K562 (cell line): ENCODE measurements at regions not wholly inside any gene's neighbourhood (a gene's known extent, or its start where the extent isn't known, plus 50 kb on each side); places are given as distances from the start of the nearest gene placed in this dataset.

Source experiments
- ATAC-seq: fragments of 200-7000 bp; cut with Tn5 transposase; 3 replicates; pipeline ENCODE4 v1.9.1; 2020; ENCODE audit warnings: moderate library complexity
- BruUV-seq: library from RNA; stranded (reverse); fragments of 400-500 nt; replicated peaks from 2 replicates; lab custom pipeline; 2021; lab: Mats Ljungman, UMichigan
- CTCF ChIA-PET: fragments of 300-600 bp; formaldehyde crosslinking; extraction: SDS; loops from one replicate; lab custom pipeline; 2021; ENCODE audit warnings: low intra/inter-chr PET ratio; lab: Yijun Ruan, JAX
- POLR2A ChIA-PET: fragments of 300-600, 350-650 bp; sonication (Branson Sonifier 250); formaldehyde crosslinking; extraction: SDS; loops from one replicate; lab custom pipeline; 2021; ENCODE audit warnings: antibody characterized with exemption, inconsistent platforms; lab: Yijun Ruan, JAX
- DNase-seq, 4 experiments: peaks; one replicate each; pipeline versions ENCODE4 v3.0.0 to v3.0.0-alpha.2; 2011 to 2018; ENCODE audit warnings: low spot score in 3 of 4, mixed read lengths in 3 of 4; ENCODE audit errors: extremely low read depth in 1 of 4
- FAIRE-seq: peaks from 2 replicates; lab custom pipeline; 2011; peaks lifted over from hg19 to GRCh38; lab: Jason Lieb, UNC
- H2AFZ ChIP-seq: 2 replicates; pipeline ENCODE4 v1.6.0; 2011; ENCODE audit warnings: low read depth, low read length, control low read depth, inconsistent platforms
- H3K27ac ChIP-seq: fragments of 200-600 bp; 3 replicates; pipeline ENCODE4 v1.8.0; 2011; ENCODE audit warnings: low read depth, mild to moderate bottlenecking, control low read depth, inconsistent platforms, low read length, moderate library complexity, mixed read lengths; ENCODE audit errors: extremely low read depth
- H3K27me3 ChIP-seq, 2 experiments: fragments of 300-600 bp in 1 of 2; 2 replicates in 1 of 2; 3 replicates in 1 of 2; pipeline versions ENCODE4 v1.6.0 to v1.8.0; 2011; ENCODE audit warnings: inconsistent platforms in 2 of 2, low read length in 2 of 2, mild to moderate bottlenecking in 1 of 2, mixed read lengths in 1 of 2, moderate library complexity in 1 of 2; ENCODE audit not compliant: control insufficient read depth in 2 of 2, insufficient read depth in 2 of 2
- H3K36me3 ChIP-seq: fragments of 300-600 bp; 3 replicates; pipeline ENCODE4 v1.8.0; 2011; ENCODE audit warnings: mild to moderate bottlenecking, low read length, inconsistent platforms; ENCODE audit not compliant: control insufficient read depth, insufficient read depth
- H3K4me1 ChIP-seq, 2 experiments: fragments of 200-600 bp in 1 of 2; replicated peaks in 1 of 2; 2 replicates in 1 of 2; 3 replicates in 1 of 2; pipeline versions ENCODE4 v1.5.1 to v1.8.0; 2011; ENCODE audit warnings: inconsistent platforms in 2 of 2, low read length in 2 of 2, mild to moderate bottlenecking in 1 of 2, mixed read lengths in 1 of 2, moderate library complexity in 1 of 2; ENCODE audit not compliant: control insufficient read depth in 2 of 2, insufficient read depth in 2 of 2
- H3K4me2 ChIP-seq: 2 replicates; pipeline ENCODE4 v1.6.1; 2011; ENCODE audit warnings: low read length, control low read depth, inconsistent platforms, mixed read lengths; ENCODE audit not compliant: insufficient read depth
- H3K4me3 ChIP-seq: fragments of 200-600 bp; sonication (generic), shearing (Covaris generic); 2 replicates; pipeline ENCODE4 v1.5.1; 2016; ENCODE audit warnings: control low read depth, inconsistent platforms
- H3K79me2 ChIP-seq: fragments of 200-600 bp; 3 replicates; pipeline ENCODE4 v1.8.0; 2011; ENCODE audit warnings: low read length, inconsistent platforms; ENCODE audit not compliant: control insufficient read depth, insufficient read depth
- H3K9ac ChIP-seq, 2 experiments: 2 replicates each; pipeline versions ENCODE4 v1.6.0 to v1.6.1; 2011; ENCODE audit warnings: low read depth in 2 of 2, low read length in 2 of 2, control low read depth in 1 of 2, inconsistent platforms in 1 of 2, mild to moderate bottlenecking in 1 of 2, mixed read lengths in 1 of 2; ENCODE audit not compliant: insufficient read depth in 1 of 2
- H3K9me1 ChIP-seq: one replicate; pipeline ENCODE4 v1.6.0; 2011; ENCODE audit warnings: inconsistent platforms, mild to moderate bottlenecking, low read length, moderate library complexity; ENCODE audit not compliant: control insufficient read depth, insufficient read depth
- H3K9me3 ChIP-seq: replicated peaks from 2 replicates; pipeline ENCODE4 v1.5.1; 2011; ENCODE audit warnings: low read depth, low read length, inconsistent platforms; ENCODE audit not compliant: control insufficient read depth, insufficient read depth
- H4K20me1 ChIP-seq: replicated peaks from 2 replicates; pipeline ENCODE4 v1.6.1; 2011; ENCODE audit warnings: low read length, inconsistent platforms, mixed read lengths; ENCODE audit not compliant: control insufficient read depth, insufficient read depth
- ELF2 ChIP-seq: fragments of 250-450 bp; sonication (Bioruptor Pico); IDR thresholded peaks from 2 replicates; pipeline ENCODE4 v1.5.0; 2021; ENCODE audit warnings: mild to moderate bottlenecking
- LEF1 ChIP-seq: fragments of 450-650 bp; IDR thresholded peaks from 2 replicates; pipeline ENCODE4 v1.6.1; 2016; ENCODE audit warnings: mild to moderate bottlenecking
- NFIC ChIP-seq: fragments of 450-650 bp; IDR thresholded peaks from 2 replicates; pipeline ENCODE4 v1.6.1; 2017; ENCODE audit warnings: mild to moderate bottlenecking, inconsistent platforms
- TBP ChIP-seq: optimal IDR thresholded peaks from 2 replicates; pipeline ENCODE3; 2011; ENCODE audit warnings: low read depth, low read length, improper control_type of control experiment
- ZKSCAN3 ChIP-seq: fragments of 250-450 bp; sonication (Bioruptor Pico); IDR thresholded peaks from 2 replicates; pipeline ENCODE4 v1.4.0; 2020
- ZNF41 ChIP-seq: fragments of 250-450 bp; sonication (Bioruptor Pico); conservative IDR thresholded peaks from 2 replicates; pipeline ENCODE4 v1.4.0; 2020; ENCODE audit warnings: mild to moderate bottlenecking
- WGBS: fragments of 100-300 bp; shearing (Covaris generic); methylation state at CpG from one replicate; pipeline ENCODE4 v1.1.6; 2016; ENCODE audit warnings: low coverage, mixed read lengths; ENCODE audit not compliant: insufficient coverage; ENCODE audit errors: missing lambda C conversion rate; 5-methylcytosine and 5-hydroxymethylcytosine counted together
- in situ Hi-C: fragments of 300-500 bp; cut with MboI; formaldehyde crosslinking; loops from 4 replicates; pipeline ENCODE4 v1.15.0; 2018; ENCODE audit warnings: inconsistent platforms, mixed read lengths
- intact Hi-C: fragments of 100-400 bp; cut with micrococcal nuclease; formaldehyde crosslinking; loops from 2 replicates; pipeline ENCODE4 v1.14.2; 2022
- TF ChIP-seq, protein P1 (sequence below): sonication (generic); formaldehyde crosslinking; IDR thresholded peaks from 2 replicates; pipeline ENCODE4 v1.8.0; 2022; ENCODE audit warnings: mild to moderate bottlenecking, missing genetic modification reagents
- TF ChIP-seq, protein P2 (sequence below), 2 experiments: fragments of 450-650 bp; conservative IDR thresholded peaks; 2 replicates each; pipeline ENCODE4 v1.6.1; 2017; ENCODE audit warnings: mild to moderate bottlenecking in 2 of 2, moderate library complexity in 2 of 2

DNA sequence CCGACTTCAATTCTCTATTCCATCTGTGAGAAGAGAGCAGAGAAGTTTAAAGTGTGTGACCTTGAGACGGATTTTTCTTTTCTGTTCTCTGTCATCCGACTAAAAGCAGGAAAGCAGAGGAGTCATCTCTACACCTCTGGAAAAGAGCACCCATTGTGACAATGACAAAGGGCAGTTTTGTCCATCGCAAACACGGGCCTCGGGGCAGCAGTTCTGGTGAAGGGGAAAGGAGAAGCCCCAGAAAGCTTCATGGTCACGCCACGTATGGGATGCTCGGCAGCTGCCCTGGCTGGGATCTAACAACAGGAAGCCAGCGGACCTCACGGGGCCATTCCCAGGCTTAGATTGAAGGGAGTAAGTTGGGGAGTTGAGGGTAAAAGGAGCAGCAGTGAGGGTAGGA is 52.0 kb upstream of the HBS1L start:
- Histone ChIP-seq H3K79me2 (no peaks in the 10 kb centered on the region), H3K36me3 (no peaks in the 10 kb centered on the region), H2AFZ (peak overlapping the region; percentile 7; the same call in 1 of the 2 replicates), H3K27me3 (no peaks in the 10 kb centered on the region), H3K4me1 (peaks cover 0 to 15% of the 10 kb centered on the region in 2 experiments; a peak in 2 of 5 replicates), H3K4me3 (no peak overlapping the region)
- no peak for FAIRE-seq
- CTCF ChIA-PET: no interaction called here
- in situ Hi-C loops: no loop called here
- no peak for DNase-seq
- TF ChIP-seq ZKSCAN3: no peak
- no peak for TF ChIP-seq ZNF41 (CRISPR knock-in tag)
- no peak for TF ChIP-seq LEF1
- TF ChIP-seq NFIC: no peak
- TF ChIP-seq, protein P1, sequence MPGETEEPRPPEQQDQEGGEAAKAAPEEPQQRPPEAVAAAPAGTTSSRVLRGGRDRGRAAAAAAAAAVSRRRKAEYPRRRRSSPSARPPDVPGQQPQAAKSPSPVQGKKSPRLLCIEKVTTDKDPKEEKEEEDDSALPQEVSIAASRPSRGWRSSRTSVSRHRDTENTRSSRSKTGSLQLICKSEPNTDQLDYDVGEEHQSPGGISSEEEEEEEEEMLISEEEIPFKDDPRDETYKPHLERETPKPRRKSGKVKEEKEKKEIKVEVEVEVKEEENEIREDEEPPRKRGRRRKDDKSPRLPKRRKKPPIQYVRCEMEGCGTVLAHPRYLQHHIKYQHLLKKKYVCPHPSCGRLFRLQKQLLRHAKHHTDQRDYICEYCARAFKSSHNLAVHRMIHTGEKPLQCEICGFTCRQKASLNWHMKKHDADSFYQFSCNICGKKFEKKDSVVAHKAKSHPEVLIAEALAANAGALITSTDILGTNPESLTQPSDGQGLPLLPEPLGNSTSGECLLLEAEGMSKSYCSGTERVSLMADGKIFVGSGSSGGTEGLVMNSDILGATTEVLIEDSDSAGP (CRISPR knock-in tag): no peak
- TF ChIP-seq, protein P2, sequence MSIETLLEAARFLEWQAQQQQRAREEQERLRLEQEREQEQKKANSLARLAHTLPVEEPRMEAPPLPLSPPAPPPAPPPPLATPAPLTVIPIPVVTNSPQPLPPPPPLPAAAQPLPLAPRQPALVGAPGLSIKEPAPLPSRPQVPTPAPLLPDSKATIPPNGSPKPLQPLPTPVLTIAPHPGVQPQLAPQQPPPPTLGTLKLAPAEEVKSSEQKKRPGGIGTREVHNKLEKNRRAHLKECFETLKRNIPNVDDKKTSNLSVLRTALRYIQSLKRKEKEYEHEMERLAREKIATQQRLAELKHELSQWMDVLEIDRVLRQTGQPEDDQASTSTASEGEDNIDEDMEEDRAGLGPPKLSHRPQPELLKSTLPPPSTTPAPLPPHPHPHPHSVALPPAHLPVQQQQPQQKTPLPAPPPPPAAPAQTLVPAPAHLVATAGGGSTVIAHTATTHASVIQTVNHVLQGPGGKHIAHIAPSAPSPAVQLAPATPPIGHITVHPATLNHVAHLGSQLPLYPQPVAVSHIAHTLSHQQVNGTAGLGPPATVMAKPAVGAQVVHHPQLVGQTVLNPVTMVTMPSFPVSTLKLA (conservative IDR thresholded peaks at IDR 0.05): no peak
- TF ChIP-seq TBP: no peak
- no peak for TF ChIP-seq ELF2 (CRISPR knock-in tag)
- TF ChIP-seq, all 486 proteins: peak for 0
- H3K4me2 ChIP-seq: no peak overlapping the region
- H4K20me1 ChIP-seq: no peaks in the 10 kb centered on the region
- H3K9ac ChIP-seq: no peak overlapping the region
- ATAC-seq: no peak
- H3K27ac ChIP-seq: no peak overlapping the region
- WGBS: 80% methylated on average over 11 of the region's 11 CpGs
- intact Hi-C loops: no loop called here
- no peaks in the 10 kb centered on the region; the same call in 1 of the 2 replicates for H3K9me3 ChIP-seq
- POLR2A ChIA-PET: interaction anchor here (1.2 kb wide), 1 partner anchor 8 kb away, joined by 3 read pairs; no protein-coding TSS in a partner anchor
- no TSS peak for BruUV-seq
- no peaks in the 10 kb centered on the region for H3K9me1 ChIP-seq
